Dermis microvascular lymphatic vessel endothelial cell (primary cell): ENCODE measurements at regions not wholly inside any gene's neighbourhood (a gene's known extent, or its start where the extent isn't known, plus 50 kb on each side); places are given as distances from the start of the nearest gene placed in this dataset.

Experiments used
- DNase-seq, 2 donors: peaks; one replicate each; pipeline versions ENCODE4 v3.0.0 to v3.0.0-alpha.2; 2010; ENCODE audit warnings: low read depth in 2 of 2

- no peak for DNase-seq
These were observed 259.5 kb upstream of the SLC10A2 start for GRCh38 chr13:103325672-103326071.

- DNase-seq: no peak
These were observed 258.4 kb upstream of the SLC10A2 start for GRCh38 chr13:103324641-103325040.

GRCh38 chr13:103315711-103316110 lies 249.5 kb upstream of the SLC10A2 start:
- no peak for DNase-seq

GRCh38 chr13:103312467-103312866 lies 246.2 kb upstream of the SLC10A2 start:
- no peak for DNase-seq

- DNase-seq: no peak
These were observed 242.4 kb upstream of the SLC10A2 start for GRCh38 chr13:103308667-103309066.

- DNase-seq: no peak
These were observed 239.9 kb upstream of the SLC10A2 start for GRCh38 chr13:103306163-103306562.

- no peak for DNase-seq
These were observed 236.9 kb upstream of the SLC10A2 start for GRCh38 chr13:103303078-103303651.

- no peak for DNase-seq
These were observed 236.5 kb upstream of the SLC10A2 start for GRCh38 chr13:103302676-103303075.

- no peak for DNase-seq
These were observed 232.9 kb upstream of the SLC10A2 start for GRCh38 chr13:103299079-103299478.

GRCh38 chr13:103297083-103297482 lies 230.9 kb upstream of the SLC10A2 start:
- no peak for DNase-seq

- DNase-seq: no peak
These were observed 225.8 kb upstream of the SLC10A2 start for GRCh38 chr13:103291798-103292572.

GRCh38 chr13:103291226-103291625 lies 225.0 kb upstream of the SLC10A2 start:
- DNase-seq: no peak

- DNase-seq: no peak
These were observed 223.5 kb upstream of the SLC10A2 start for GRCh38 chr13:103289681-103290080.

GRCh38 chr13:103288114-103288513 lies 221.9 kb upstream of the SLC10A2 start:
- no peak for DNase-seq

GRCh38 chr13:103287659-103288058 lies 221.4 kb upstream of the SLC10A2 start:
- DNase-seq: no peak

- DNase-seq: no peak
These were observed 218.2 kb upstream of the SLC10A2 start for GRCh38 chr13:103284466-103284865.

- no peak for DNase-seq
These were observed 217.2 kb upstream of the SLC10A2 start for GRCh38 chr13:103283451-103283820.

GRCh38 chr13:103282571-103283450 lies 216.6 kb upstream of the SLC10A2 start:
- DNase-seq: no peak

GRCh38 chr13:103277959-103278694 lies 211.9 kb upstream of the SLC10A2 start:
- no peak for DNase-seq

GRCh38 chr13:103276775-103277498 lies 210.7 kb upstream of the SLC10A2 start:
- DNase-seq: no peak

- DNase-seq: no peak
These were observed 209.5 kb upstream of the SLC10A2 start for GRCh38 chr13:103275722-103276121.
